GM12892 (cell line): ENCODE measurements at regions not wholly inside any gene's neighbourhood (a gene's known extent, or its start where the extent isn't known, plus 50 kb on each side); places are given as distances from the start of the nearest gene placed in this dataset.

ENCODE experiments used
- POLR2A ChIP-seq: IDR thresholded peaks from 2 replicates; pipeline ENCODE4 v1.6.1; 2011; ENCODE audit warnings: low read depth, low read length, control low read depth
- POLR2AphosphoS5 ChIP-seq: IDR thresholded peaks from 2 replicates; pipeline ENCODE4 v1.6.1; 2011; ENCODE audit warnings: low read depth, low read length, control low read depth

DNA sequence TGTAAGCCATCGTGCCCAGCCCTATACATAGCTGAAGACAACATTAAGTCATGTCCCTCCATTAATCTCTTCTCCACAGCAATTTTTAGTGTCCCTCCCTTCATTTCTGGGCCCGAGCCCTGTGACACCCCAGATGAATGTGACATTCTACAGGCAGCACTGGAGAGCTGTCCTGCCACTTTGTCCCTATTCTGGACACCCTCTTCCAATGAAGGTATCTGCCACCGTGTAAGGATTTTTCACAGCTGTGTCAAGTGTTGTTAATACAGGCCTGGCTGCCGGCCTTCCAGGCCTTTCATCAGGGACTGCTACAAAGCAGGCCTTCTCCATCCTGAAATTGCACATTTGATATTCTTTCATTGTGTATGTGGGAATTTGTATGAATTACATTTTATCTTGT is 62.0 kb upstream of the SLC28A3 start:
- no peak for TF ChIP-seq POLR2AphosphoS5
- no peak for TF ChIP-seq POLR2A
